Upper lobe of right lung (tissue), 1 donor: ENCODE measurements at regions not wholly inside any gene's neighbourhood (a gene's known extent, or its start where the extent isn't known, plus 50 kb on each side); places are given as distances from the start of the nearest gene placed in this dataset.

Source experiments
- ATAC-seq: fragments of 200-7000 bp; cut with Tn5 transposase; one replicate; pipeline ENCODE4 v1.9.1; 2020; ENCODE audit warnings: mild to moderate bottlenecking, moderate library complexity
- DNase-seq: peaks from one replicate; pipeline ENCODE4 v3.0.0-alpha.2; 2020
- H3K27ac ChIP-seq: fragments of 200-600 bp; one replicate; pipeline ENCODE4 v1.8.0; 2022
- H3K27me3 ChIP-seq: fragments of 200-600 bp; one replicate; pipeline ENCODE4 v1.8.0; 2022; ENCODE audit warnings: mild to moderate bottlenecking
- H3K36me3 ChIP-seq: fragments of 200-600 bp; one replicate; pipeline ENCODE4 v1.8.0; 2022
- H3K4me1 ChIP-seq: fragments of 200-600 bp; one replicate; pipeline ENCODE4 v1.8.0; 2022
- H3K4me3 ChIP-seq: fragments of 200-600 bp; one replicate; pipeline ENCODE4 v1.8.0; 2022; ENCODE audit warnings: mild to moderate bottlenecking
- H3K9me3 ChIP-seq: fragments of 200-600 bp; one replicate; pipeline ENCODE4 v1.8.0; 2022
- CTCF ChIP-seq: fragments of 200-600 bp; IDR thresholded peaks from one replicate; pipeline ENCODE4 v1.8.0; 2022; ENCODE audit warnings: antibody characterized with exemption
- intact Hi-C: fragments of 100-400 bp; cut with DNase I; formaldehyde crosslinking; loops from one replicate; pipeline ENCODE4 v1.11.0; 2022
- donor health status: DM: no; HTN: yes; CAD: no; lungs with severe emphysema.

GRCh38 chr9:90393365-90394152, 249.1 kb downstream of the DIRAS2 start:
- H3K27me3 ChIP-seq: no peaks in the 10 kb centered on the region
- no peak overlapping the region for H3K4me3 ChIP-seq
- TF ChIP-seq CTCF: no peak
- DNase-seq (no peak), ATAC-seq (peak; percentile 88)
- no peaks in the 10 kb centered on the region for H3K4me1 ChIP-seq
- H3K36me3 ChIP-seq: no peaks in the 10 kb centered on the region
- H3K9me3 ChIP-seq: no peaks in the 10 kb centered on the region
- intact Hi-C loops: no loop called here
- peak overlapping the region; percentile 24 for H3K27ac ChIP-seq

- H3K4me3 ChIP-seq: no peak overlapping the region
- H3K27me3 ChIP-seq: no peaks in the 10 kb centered on the region
- no peak for ATAC-seq
- H3K4me1 ChIP-seq: no peaks in the 10 kb centered on the region
- intact Hi-C loops: no loop called here
- no peak overlapping the region for H3K27ac ChIP-seq
- DNase-seq: no peak
- H3K36me3 ChIP-seq: no peaks in the 10 kb centered on the region
- no peaks in the 10 kb centered on the region for H3K9me3 ChIP-seq
- no peak for TF ChIP-seq CTCF
Measured at GRCh38 chr9:90394871-90395270, 247.8 kb downstream of the DIRAS2 start.

GRCh38 chr9:90400091-90400490, 242.5 kb downstream of the DIRAS2 start:
- ATAC-seq: no peak
- intact Hi-C loops: no loop called here

GRCh38 chr9:90408659-90409058, 234.0 kb downstream of the DIRAS2 start:
- TF ChIP-seq CTCF: no peak
- DNase-seq: no peak
- H3K4me3 ChIP-seq: no peak overlapping the region
- intact Hi-C loops: no loop called here
- ATAC-seq: no peak
- no peaks in the 10 kb centered on the region for H3K27me3 ChIP-seq
- no peak overlapping the region for H3K27ac ChIP-seq
- no peaks in the 10 kb centered on the region for H3K4me1 ChIP-seq
- H3K9me3 ChIP-seq: no peaks in the 10 kb centered on the region
- H3K36me3 ChIP-seq: no peaks in the 10 kb centered on the region

More at GRCh38 chr9:90400091-90400490, 242.5 kb downstream of the DIRAS2 start:
- Histone ChIP-seq H3K27me3 (no peaks in the 10 kb centered on the region), H3K4me1 (no peaks in the 10 kb centered on the region), H3K4me3 (no peak overlapping the region), H3K27ac (no peak overlapping the region), H3K36me3 (no peaks in the 10 kb centered on the region), H3K9me3 (no peaks in the 10 kb centered on the region)
- TF ChIP-seq CTCF: no peak
- DNase-seq: no peak

- no peak for TF ChIP-seq CTCF
- DNase-seq (no peak), ATAC-seq (no peak)
- no peak overlapping the region for H3K4me3 ChIP-seq
- no peak overlapping the region for H3K27ac ChIP-seq
- H3K9me3 ChIP-seq: no peaks in the 10 kb centered on the region
- intact Hi-C loops: no loop called here
- no peaks in the 10 kb centered on the region for H3K27me3 ChIP-seq
- H3K36me3 ChIP-seq: no peaks in the 10 kb centered on the region
- H3K4me1 ChIP-seq: no peaks in the 10 kb centered on the region
Measured at GRCh38 chr9:90419221-90419851, 223.3 kb downstream of the DIRAS2 start.
